ENCODE measurements at regions not wholly inside any gene's neighbourhood (a gene's known extent, or its start where the extent isn't known, plus 50 kb on each side); places are given as distances from the start of the nearest gene placed in this dataset.
"Not testable (repeated sequence)": the region's sequence is repeated elsewhere in the genome, so short reads cannot be mapped to it uniquely, and the experiment has no call there.

DNA sequence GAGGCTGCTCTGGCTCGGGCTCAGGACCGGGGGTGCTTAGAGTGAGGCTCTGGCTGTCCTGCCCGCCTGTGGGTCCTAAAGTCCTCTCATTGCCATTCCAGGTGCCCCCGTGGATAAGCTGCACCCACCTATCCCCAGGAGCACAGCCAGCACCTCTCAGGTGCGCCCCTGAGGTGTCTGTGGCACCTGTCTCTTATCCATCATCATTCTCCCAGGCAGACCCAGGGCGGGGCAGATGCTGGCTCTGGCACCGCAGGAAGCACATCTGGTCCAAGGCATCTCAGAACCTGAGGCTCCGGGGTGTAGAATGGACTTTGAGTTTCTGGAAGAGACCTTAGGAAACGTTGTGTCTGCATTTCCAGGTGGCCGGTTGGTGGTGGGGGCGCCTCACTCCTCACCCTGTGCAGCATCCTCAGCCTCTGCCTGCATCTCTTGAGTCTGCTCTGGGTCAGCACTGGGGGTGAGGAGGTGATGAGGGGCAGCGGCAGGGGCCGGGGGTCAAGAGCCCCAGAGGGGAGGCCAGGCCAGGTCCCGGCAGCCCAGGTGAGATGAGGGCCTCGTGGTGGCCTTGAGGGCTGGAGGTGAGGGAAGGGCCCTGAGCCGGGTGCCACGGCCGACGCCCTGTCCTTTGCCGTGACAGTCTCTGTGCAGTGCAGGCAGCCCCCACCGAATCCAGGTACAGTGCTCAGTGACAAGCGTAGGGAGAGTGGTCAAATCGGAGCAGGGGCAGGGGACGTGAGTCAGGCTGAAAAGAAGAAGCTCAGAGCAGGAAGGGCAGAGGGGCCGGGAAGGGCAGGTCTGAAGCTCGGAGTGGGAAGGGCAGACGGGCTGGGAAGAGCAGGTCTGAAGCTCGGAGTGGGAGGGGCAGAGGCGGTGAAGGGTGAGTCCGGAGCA, 173.5 kb downstream of the NPIPB11 start:
- H3K36me3 ChIP-seq: no peaks in the 10 kb centered on the region
- no peak overlapping the region for H3K4me3 ChIP-seq
- TF ChIP-seq POLR2A (IDR thresholded peaks at IDR 0.05): no peak
- TF ChIP-seq POLR2AphosphoS5 (IDR thresholded peaks at IDR 0.05): no peak
- TF ChIP-seq, protein P1, sequence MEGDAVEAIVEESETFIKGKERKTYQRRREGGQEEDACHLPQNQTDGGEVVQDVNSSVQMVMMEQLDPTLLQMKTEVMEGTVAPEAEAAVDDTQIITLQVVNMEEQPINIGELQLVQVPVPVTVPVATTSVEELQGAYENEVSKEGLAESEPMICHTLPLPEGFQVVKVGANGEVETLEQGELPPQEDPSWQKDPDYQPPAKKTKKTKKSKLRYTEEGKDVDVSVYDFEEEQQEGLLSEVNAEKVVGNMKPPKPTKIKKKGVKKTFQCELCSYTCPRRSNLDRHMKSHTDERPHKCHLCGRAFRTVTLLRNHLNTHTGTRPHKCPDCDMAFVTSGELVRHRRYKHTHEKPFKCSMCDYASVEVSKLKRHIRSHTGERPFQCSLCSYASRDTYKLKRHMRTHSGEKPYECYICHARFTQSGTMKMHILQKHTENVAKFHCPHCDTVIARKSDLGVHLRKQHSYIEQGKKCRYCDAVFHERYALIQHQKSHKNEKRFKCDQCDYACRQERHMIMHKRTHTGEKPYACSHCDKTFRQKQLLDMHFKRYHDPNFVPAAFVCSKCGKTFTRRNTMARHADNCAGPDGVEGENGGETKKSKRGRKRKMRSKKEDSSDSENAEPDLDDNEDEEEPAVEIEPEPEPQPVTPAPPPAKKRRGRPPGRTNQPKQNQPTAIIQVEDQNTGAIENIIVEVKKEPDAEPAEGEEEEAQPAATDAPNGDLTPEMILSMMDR (IDR thresholded peaks at IDR 0.05): no peak
- TF ChIP-seq EP300 (IDR thresholded peaks at IDR 0.05; ENCODE audit: low read depth): no peak
- H3K27ac ChIP-seq: no peak overlapping the region
- DNase-seq: no peak
- no peaks in the 10 kb centered on the region for H3K27me3 ChIP-seq
- H3K9me3 ChIP-seq: no peaks in the 10 kb centered on the region
- intact Hi-C loops (cut with DNase I; ENCODE audit: low total_unique reads): no loop called here
- H3K4me1 ChIP-seq: peaks cover 0 to 12% (median 5%) of the 10 kb centered on the region in 4 donors
- in situ Hi-C loops (cut with MboI; ENCODE audit: low pct_ligation_motif_present in 1 of 4, low pct_unique_long_range_greater_than_20kb in 1 of 4, low sequenced_read_pairs in 3 of 4): no loop called here
- WGBS, 2 donors (ENCODE audit: low coverage in 1 of 2): 79 to 93% methylated on average over 7 to 30 of the region's 30 CpGs

DNA sequence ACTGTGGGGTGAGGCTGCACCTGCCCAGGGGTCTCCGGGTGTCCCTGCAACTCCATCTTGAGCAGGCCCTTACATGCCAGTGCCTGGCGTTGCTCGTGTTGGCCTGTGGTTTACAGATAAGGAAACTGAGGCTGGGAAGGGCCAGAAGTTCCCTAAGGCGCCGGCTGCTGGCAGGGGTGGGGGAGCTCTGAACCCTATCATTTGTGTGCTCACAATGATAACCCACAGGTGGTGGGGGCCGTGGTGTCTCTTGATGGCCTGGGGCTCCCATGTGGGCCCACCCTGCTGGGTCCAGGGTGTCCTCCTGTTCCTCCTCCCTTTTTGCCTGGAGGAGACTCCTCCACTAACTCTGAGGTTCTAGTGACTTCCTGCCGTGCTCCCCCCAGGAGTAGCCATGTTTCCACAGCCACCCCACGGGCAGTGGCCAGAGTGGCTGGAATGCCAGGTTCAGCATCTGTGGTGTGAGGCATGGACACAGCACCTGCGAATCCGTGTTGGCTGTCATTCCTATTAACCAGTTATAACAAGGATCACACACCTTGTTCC, 174.3 kb downstream of the NPIPB11 start:
- intact Hi-C loops (cut with DNase I; ENCODE audit: low total_unique reads); H3K27ac ChIP-seq; H3K36me3 ChIP-seq; H3K27me3 ChIP-seq; in situ Hi-C loops (cut with MboI; ENCODE audit: low pct_ligation_motif_present in 1 of 4, low pct_unique_long_range_greater_than_20kb in 1 of 4, low sequenced_read_pairs in 3 of 4); H3K4me3 ChIP-seq; DNase-seq; H3K9me3 ChIP-seq: not testable (repeated sequence)
- 93% methylated on average over 10 of the region's 10 CpGs; no CpG with 5 or more reads in 1 of the 2 donors for WGBS, 2 donors (ENCODE audit: low coverage in 1 of 2)
- peaks cover 0 to 12% (median 5%) of the 10 kb centered on the region in 4 donors for H3K4me1 ChIP-seq

DNA sequence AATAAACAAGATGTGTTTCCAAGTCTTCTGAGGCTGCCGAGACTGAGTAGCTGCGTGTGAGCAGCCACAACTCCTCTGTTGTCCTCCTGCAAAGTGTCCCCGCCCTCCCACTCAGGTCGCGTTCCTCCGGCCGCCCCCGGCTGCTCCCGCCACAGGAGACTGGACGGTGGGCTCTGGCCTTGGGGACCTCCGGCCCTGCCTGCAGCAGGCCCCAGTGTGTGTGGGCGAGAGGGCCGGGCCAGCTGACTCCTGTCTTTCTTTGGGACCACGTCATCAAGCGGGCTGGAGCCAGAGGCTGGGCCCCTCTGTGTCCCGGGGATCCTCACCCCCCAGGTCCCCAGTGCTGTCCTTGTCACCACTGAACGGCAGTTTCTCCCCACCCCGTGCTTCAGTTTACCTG, 175.3 kb downstream of the NPIPB11 start:
- no peak for DNase-seq
- intact Hi-C loops (cut with DNase I; ENCODE audit: low total_unique reads) (no loop called here), in situ Hi-C loops (cut with MboI; ENCODE audit: low pct_ligation_motif_present in 1 of 4, low pct_unique_long_range_greater_than_20kb in 1 of 4, low sequenced_read_pairs in 3 of 4) (no loop called here)
- H3K9me3 ChIP-seq: no peaks in the 10 kb centered on the region
- TF ChIP-seq POLR2AphosphoS5 (IDR thresholded peaks at IDR 0.05): no peak
- TF ChIP-seq POLR2A (IDR thresholded peaks at IDR 0.05): no peak
- no peak for TF ChIP-seq EP300 (IDR thresholded peaks at IDR 0.05; ENCODE audit: low read depth)
- TF ChIP-seq, protein P1 (IDR thresholded peaks at IDR 0.05): no peak
- peaks cover 0 to 12% (median 5%) of the 10 kb centered on the region in 4 donors for H3K4me1 ChIP-seq
- H3K4me3 ChIP-seq: no peak overlapping the region
- WGBS, 2 donors (ENCODE audit: low coverage in 1 of 2): 73 to 83% methylated on average over 5 to 17 of the region's 18 CpGs
- H3K27ac ChIP-seq: no peak overlapping the region
- no peaks in the 10 kb centered on the region for H3K27me3 ChIP-seq
- H3K36me3 ChIP-seq: no peaks in the 10 kb centered on the region

DNA sequence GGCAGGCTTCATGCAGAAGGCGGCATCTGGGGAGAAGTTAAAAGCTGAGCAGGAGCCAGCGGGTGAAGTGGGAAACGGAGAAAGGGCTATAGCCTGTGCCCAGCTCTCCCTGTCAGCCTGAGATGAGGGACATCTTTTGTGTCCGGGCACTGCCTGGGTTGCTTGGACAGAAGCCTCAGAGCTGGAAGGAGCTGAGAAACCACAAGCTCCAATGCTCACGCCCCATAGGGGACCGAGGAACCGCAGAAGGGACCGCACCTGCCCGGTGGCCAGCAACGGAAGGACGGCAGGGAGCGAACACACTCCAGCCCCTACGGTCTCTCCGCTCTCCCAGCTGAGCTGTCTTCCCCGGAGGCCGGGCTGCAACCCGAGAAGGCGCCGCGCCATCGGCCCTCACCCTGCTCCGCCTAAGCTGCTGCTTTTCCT, 175.8 kb downstream of the NPIPB11 start:
- Histone ChIP-seq H3K36me3 (no peaks in the 10 kb centered on the region), H3K27me3 (no peaks in the 10 kb centered on the region), H3K27ac (no peak overlapping the region), H3K9me3 (no peaks in the 10 kb centered on the region), H3K4me1 (peaks cover 0 to 12% (median 5%) of the 10 kb centered on the region in 4 donors), H3K4me3 (no peak overlapping the region)
- in situ Hi-C loops (cut with MboI; ENCODE audit: low pct_ligation_motif_present in 1 of 4, low pct_unique_long_range_greater_than_20kb in 1 of 4, low sequenced_read_pairs in 3 of 4) (no loop called here), intact Hi-C loops (cut with DNase I; ENCODE audit: low total_unique reads) (no loop called here)
- WGBS, 2 donors (ENCODE audit: low coverage in 1 of 2): 70% methylated on average over 22 of the region's 22 CpGs; no CpG with 5 or more reads in 1 of the 2 donors
- no peak for DNase-seq
- TF ChIP-seq EP300 (IDR thresholded peaks at IDR 0.05; ENCODE audit: low read depth) (no peak), POLR2A (IDR thresholded peaks at IDR 0.05) (no peak), POLR2AphosphoS5 (IDR thresholded peaks at IDR 0.05) (no peak)
- TF ChIP-seq, protein P1 (IDR thresholded peaks at IDR 0.05): no peak

DNA sequence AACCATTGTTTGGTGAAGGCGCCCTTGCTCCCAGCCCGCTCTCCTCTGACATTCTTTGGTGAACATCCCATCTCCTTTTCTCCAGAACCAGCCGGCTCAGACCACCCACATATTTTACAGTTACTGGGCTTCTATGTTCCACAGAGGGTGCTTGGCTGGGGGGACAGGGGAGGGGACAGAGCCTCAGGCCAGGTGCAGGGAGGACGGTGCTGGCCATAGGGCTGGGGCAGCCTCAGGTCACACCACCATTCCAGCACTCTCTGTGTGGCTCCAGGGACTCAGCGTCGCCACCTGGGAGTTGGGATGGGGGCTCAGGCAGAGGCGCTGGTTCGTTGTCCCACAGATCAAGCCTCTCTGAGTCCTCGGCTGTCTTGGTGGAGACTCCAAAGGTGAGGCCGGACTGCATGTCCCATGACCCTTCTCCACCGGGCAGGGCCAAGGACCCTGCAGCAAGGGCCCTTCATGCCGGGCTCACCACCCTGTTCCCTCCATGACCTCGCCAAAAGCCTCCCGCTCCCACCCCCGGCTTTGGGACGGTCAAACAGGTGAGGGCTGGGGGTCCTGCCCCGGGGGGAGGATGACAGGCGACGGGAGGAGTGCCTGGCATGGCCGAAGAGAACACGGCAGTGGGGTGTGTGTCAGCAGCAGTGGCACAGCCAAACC, 176.4 kb downstream of the NPIPB11 start:
- H3K27ac ChIP-seq; H3K4me3 ChIP-seq; intact Hi-C loops (cut with DNase I; ENCODE audit: low total_unique reads); DNase-seq; H3K9me3 ChIP-seq; H3K27me3 ChIP-seq; in situ Hi-C loops (cut with MboI; ENCODE audit: low pct_ligation_motif_present in 1 of 4, low pct_unique_long_range_greater_than_20kb in 1 of 4, low sequenced_read_pairs in 3 of 4); H3K36me3 ChIP-seq: not testable (repeated sequence)
- 93 to 96% methylated on average over 3 to 21 of the region's 21 CpGs for WGBS, 2 donors (ENCODE audit: low coverage in 1 of 2)
- H3K4me1 ChIP-seq: peaks cover 0 to 12% (median 5%) of the 10 kb centered on the region in 4 donors

DNA sequence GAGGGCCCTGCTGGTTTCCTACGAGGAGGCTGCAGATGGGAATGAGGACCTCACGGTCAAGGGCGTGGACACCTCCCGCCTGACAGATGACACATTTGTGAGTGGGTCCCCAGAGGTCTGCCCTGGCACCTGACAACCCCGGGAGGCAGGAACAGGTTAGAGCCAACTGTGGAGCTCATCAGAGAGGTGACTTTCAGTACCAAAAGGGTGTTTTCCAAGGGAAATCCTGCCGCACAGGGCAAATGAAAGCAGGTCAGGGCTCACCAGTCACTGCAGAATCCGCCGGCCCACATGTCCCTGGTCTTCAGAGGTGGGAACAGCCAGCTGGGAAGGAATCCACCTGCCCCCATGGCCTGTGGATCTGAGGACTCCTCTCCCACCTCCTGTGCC, 176.9 kb downstream of the NPIPB11 start:
- H3K9me3 ChIP-seq; H3K27me3 ChIP-seq; H3K27ac ChIP-seq; H3K36me3 ChIP-seq; H3K4me3 ChIP-seq; DNase-seq; in situ Hi-C loops (cut with MboI; ENCODE audit: low pct_ligation_motif_present in 1 of 4, low pct_unique_long_range_greater_than_20kb in 1 of 4, low sequenced_read_pairs in 3 of 4); intact Hi-C loops (cut with DNase I; ENCODE audit: low total_unique reads): not testable (repeated sequence)
- peaks cover 0 to 12% (median 5%) of the 10 kb centered on the region in 4 donors for H3K4me1 ChIP-seq
- WGBS, 2 donors (ENCODE audit: low coverage in 1 of 2): 92% methylated on average over 6 of the region's 8 CpGs; no CpG with 5 or more reads in 1 of the 2 donors

Measured in transverse colon (tissue), 4 donors.